GM12892 (cell line): ENCODE measurements at regions not wholly inside any gene's neighbourhood (a gene's known extent, or its start where the extent isn't known, plus 50 kb on each side); places are given as distances from the start of the nearest gene placed in this dataset.

Source experiments
- POLR2A ChIP-seq: IDR thresholded peaks from 2 replicates; pipeline ENCODE4 v1.6.1; 2011; ENCODE audit warnings: low read depth, low read length, control low read depth
- POLR2AphosphoS5 ChIP-seq: IDR thresholded peaks from 2 replicates; pipeline ENCODE4 v1.6.1; 2011; ENCODE audit warnings: low read depth, low read length, control low read depth

DNA sequence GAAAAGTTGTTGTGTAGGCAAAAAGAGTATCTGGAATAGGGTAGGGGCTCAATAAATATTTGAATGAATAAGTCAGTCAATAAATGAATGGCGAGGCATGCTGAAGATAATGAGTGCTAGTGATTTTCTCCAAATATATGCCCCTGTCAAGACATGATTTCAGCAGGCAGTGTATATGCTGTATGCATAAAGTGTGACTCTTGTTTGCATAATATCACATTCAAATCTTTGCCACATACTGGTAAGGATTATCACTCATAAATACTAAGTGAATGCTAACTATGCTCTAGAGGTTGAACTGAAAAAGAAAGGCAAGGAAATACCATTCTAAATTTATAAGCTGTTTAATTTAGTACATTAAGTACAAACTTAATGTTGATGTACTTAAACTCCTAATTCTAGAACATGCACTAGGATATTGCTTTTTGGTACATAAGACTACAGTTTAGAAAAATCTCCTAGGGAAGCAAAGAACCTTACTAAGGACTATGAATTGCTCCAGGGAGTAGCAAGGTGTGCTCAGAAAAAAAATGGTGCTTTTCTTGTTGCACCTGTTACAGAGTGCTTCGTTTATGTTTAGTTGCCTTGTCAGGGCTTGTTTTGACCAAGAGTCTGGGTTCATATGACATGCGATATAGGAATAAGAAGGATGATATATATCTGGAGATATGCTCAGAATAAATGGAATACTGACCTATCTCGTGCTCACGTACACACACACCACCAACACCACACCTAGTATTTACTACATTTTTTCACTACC is 224.0 kb upstream of the TANK start:
- TF ChIP-seq POLR2AphosphoS5, result no peak
- TF ChIP-seq POLR2A, result no peak
